Left kidney (tissue), 1 donor: ENCODE measurements at regions not wholly inside any gene's neighbourhood (a gene's known extent, or its start where the extent isn't known, plus 50 kb on each side); places are given as distances from the start of the nearest gene placed in this dataset.

ENCODE experiments used
- DNase-seq: peaks from one replicate; pipeline ENCODE4 v3.0.0-alpha.2; 2013

DNA sequence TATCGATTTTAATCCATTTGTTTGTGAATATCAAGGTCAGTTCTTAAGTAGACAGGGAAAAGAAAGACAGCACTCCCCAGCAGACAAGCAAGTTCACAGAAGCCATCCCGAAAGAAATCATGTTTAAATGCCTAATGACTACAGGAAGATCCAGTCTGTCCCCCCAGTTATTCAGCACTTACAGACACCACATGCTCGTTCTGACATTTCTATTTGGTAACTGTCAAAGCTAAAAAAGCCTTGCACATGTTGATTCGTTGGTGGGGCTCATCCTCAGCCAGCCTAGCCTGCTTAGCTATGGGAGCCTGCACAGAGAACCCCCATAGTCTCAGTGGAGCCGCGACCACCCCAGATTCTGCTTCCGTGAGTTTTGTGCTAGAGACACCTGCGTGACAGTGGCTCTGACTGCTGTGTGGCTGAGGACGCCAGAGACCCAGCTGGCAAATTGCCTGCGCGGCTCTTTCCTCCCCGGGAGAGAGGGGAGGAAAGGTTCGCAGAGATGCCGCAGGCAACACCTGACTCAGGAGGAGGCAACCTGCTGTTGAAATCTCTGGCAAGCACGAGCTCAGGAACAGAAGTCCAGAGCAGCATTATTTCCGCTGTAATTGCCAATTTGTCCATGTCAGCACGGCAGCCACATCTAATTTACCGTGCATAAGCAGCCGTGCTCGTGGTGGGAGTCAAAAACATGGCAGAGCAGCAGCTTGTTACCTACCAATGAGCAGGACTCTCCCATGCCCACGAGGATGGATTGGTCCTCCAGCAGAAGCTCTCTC is 194.2 kb downstream of the GPAM start:
- no peak for DNase-seq

DNA sequence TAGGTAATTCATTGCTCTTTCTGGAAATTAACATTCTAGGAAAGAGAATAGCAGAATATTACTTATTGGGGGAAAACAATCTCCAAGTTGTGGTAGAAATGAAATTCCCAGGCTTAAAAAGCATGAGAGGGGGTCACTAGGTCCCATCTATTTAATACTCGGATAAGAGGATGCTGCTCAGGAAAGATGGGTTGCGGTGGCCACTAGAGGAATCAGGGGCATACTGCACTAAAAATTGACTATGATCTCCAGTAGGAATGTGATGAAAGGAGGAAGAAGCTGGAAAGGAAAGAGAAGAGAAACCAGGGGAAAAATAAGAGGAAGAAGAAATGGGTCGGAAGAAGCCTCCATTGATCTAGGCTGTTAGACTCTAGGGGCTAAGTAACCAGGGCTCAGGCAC is 192.8 kb downstream of the GPAM start:
- DNase-seq, result no peak

DNA sequence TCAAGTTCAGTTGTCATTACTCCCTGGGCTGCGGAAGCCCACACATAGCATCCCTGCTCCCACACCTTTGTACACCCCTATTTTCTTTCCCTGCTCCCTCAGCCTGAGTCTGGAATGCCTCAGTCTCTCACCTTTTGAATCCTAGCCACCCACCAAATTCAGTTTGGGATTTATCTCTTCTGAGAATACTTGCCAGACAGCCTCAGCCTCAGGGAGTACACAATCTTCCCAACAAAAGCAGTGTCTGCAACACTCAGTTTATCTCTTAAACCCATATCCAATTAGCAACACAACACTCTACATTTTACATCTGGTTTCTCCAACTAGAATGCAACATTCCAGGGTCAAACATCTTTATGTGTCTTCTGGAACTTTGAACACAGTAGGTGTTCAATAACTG is 190.2 kb downstream of the GPAM start:
- DNase-seq, result no peak

DNA sequence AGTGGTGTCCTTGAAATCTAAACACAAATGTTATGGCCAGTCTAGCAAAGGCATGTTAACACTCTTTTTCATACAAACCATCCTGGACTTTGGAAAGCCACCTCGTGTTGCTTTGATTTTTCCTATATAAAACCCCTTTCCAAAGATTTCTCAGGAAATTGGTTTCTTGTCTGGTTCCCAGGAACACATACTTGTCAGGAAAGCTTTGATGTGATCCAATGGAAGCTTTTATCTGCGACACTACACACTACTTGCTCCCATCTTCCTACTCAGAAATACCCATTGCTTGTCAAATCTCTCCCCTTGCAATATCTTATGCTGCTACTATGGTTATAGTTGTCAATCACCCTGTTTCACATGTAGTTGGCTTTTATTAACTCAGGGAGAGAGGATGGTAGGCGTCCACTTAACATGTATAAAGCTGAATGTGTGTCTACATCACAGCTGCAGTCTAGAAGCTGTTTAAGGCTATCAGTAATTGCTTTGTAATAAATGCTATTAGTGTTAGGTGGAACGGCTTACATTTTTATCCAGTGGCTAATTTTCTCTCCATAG is 189.6 kb downstream of the GPAM start:
- DNase-seq, result no peak

DNA sequence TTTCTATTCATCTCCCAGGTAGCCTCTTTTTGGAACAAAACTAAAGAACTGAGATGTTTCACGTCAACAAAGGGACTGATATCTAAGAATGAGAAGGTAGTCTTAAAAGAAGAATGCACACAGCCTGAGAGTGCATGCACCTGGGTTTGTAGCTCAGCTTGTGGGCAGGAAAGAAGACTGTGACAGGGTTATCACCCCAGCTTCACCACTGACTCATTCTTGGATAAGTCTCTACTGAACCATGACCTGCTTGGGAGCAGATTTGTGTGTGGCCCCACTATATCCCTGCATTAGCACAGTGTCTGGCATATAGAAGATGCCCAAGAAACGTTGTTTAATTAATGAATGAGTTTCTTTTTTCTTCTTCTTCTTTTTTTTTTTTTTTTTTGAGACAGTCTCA is 187.5 kb downstream of the GPAM start:
- DNase-seq, result no peak

DNA sequence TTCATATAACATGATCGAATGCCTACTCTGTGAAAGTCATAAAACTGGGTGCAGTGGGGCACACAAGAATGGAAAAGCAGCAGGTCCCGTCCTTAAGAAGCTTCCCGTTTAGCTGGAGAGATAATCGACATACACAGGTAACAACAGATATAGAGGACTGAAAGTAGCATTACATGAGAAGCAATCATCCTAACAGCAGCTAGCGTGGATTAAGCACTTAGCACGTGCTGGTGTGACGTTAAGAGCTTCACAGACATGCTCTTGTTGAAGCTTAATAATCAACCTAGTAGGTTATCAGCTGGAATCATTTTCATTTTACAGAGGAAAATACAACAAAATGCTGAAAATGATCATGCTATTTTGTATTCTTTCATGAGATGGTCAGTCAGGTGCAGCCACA is 184.8 kb downstream of the GPAM start:
- no peak for DNase-seq

DNA sequence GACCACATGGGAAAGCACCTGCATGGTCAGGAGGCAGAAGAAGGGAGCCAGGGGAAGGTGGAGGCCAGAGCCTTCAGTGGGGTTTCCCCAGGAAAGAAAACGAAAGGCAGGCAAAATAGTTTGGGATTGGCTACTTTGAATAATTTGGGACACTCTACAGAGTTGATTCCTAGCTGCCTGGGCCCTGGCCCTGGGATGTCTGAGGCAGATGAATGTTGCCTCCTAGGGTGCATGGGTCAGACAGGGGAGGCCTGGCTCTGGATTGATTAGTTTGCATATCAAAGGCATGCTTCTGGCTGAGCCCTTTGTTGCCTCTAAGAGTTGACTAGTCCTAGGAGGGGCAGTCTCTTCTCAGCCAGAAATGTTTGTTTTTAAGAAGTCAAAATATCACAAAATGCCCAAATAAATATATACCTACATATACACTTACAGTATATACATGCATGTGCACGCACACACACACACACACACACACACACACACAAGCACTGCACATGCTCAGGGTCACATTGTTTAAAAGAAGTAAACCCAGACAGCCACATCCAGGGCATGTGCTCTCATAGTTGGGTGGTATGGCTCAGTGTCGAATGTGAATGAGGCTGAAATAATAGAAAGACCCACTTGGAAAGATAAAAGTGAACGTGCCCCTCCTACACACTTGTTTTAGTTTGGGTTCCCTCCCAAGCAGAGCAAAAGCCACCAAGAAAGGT is 184.2 kb downstream of the GPAM start:
- no peak for DNase-seq

DNA sequence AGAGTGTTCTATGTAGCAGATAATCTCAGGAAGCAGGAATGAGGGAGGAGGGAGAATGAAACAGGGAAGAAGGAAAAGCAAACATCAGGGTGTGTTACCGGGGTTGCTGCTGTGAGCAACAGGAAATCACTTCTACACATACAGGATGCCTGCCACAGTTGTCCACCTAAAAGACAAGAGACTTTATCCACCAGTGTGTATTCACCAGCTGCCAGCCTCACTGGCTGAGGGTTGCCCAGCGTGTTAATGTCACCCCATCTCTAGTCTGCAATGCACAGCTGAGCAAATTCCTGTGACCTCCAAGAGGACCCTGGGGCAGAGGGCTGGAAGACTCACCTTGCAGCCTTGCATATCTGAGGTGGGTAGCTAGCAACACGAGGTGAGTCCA is 183.7 kb downstream of the GPAM start:
- DNase-seq, result no peak

DNA sequence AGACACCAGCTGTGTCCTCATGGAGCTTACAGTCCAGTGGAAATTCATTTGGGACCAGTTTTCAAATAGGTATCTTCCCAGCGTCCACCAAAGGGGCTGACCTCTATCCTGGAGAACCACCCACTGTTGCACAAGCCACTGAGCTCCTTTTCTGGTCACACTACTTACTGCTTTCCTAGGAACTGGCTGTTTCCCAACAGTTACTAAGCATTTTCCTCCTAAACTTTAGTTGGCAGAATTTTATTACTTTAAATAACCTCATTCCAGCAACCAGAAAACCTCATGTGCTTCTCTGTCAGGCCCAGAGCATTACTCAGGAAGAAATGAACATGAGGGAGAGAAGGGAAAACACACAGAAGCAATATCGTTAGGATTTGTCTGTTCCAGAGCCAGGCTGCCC is 183.1 kb downstream of the GPAM start:
- no peak for DNase-seq

DNA sequence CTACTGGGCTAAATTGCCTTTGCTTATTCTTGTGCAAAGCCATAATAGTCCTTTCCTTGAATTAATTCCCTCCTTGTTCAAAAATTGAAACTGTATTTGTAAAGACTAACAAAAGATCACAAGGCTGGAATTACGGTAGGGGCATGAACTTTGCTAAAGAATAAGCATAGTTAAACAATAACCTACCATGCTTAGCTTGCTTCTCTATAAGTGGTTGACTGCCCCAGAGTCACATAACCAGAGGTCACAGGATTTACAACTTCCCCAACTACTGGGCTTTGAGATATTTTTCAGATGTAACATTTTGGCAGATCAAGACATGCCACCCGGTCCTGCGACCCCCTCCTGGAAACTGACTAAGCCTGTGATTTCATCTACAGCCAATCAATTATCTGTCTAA is 181.4 kb downstream of the GPAM start:
- no peak for DNase-seq

DNA sequence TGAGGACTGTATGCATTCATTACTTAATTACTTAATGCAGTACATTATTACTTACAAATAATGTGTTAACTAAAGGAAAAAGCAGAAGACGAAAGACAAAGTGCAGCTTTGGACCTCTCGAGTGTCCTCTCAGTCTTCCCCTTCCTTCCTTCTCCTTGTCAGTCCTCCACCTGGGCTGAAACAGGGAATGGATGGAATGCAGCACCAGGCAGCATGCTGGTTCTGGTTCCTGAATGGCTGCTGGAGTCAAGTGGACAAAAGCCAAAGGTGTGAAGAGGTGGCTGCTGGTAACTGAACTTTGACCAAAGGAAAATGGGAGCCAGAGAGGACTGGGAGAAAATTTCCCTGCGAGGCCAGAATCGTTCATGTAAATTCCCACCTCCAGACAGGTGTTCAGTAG is 179.5 kb downstream of the GPAM start:
- no peak for DNase-seq

DNA sequence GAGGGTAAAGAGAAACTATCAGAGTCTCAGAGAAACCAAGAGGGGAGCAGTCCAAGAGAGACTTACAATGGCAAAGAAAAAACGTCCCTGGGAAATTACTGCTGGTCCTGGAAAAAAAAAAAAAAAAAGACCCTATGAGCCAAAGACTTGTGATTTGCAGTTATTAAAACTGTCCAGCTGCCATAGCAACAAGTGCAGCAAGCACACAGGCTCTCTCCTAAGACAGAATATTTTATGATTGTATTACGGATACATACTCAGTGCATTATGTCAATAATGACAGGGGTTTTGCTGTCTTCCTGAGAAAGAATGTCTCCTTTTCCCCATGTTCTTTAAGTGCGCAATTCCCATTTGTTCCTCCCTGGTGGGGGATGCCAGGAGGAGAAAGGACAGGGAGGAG is 178.5 kb downstream of the GPAM start:
- no peak for DNase-seq

DNA sequence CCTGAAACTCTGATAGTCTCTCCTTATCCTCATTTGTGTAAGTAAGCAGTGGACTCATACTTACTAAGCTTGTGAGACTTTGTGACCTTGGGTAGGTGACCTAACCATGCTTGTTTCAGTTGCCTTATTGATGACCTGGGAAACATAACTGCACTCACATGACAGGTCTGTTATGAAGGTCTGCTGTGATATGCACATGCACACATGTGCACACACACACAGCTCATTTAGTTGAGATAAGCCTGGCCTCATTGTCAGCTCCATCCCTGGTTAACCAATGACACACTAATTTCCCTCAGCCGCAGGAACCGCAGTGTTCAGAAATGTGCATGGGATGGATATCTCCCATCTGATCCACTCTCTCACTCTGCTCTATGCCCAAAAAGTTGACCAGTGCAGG is 177.2 kb downstream of the GPAM start:
- DNase-seq, result no peak

DNA sequence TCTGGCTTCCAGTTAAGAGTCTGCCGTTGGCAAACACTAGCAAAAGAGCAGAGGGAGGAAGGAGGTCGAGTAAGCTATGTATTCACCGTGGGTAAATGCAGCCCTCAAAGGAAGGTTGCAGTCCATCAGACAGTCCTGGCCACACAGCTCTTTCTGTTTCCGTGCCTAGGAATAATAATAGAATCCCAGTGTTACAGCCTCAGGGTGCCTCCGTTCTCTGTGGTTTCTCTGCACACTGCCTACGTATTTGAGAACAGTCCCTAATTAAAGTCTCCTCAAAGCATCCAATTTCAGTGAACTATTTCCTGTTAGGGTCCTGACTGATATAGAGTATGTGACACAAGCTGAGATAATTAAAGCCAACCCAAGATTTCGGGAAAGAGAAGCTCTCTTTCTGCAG is 176.7 kb downstream of the GPAM start:
- no peak for DNase-seq

DNA sequence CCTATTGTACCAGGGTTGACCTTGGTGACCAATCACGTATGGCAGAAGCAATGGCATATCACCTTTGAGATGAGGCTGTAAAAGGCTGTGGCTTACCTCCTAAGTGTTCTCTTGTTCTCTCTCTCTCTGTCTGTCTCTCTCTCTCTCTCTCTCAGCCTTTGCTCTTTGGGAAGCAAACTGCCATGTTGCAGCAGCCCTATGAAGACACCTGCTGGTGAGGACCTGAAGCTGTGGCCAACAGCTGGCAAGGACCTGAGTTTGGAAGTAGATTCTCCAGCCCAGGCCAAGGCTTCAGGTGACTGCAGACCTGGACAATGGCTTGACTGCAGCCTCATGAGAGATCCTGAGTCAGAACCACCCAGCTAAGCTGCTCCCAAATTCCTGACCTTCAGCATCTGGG is 161.4 kb downstream of the GPAM start:
- DNase-seq, result no peak

DNA sequence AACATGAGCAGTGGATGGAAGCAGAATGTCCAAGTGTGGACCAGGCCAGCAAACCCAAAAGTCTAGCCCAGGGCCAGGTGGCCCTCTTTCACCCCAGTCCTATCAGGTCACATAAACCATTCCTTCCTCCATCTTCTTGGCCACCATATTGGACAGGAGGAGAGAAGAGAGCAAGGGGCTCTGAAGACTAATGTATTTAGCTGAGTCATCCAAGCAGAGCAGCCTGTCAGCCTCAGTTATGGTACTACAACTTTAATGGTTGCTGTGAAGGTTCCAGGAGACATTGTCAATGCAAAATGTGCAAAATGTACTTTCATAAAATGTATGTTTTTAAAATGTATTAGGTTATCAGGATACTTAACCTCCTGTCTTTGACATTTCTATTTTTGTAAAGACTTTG is 159.5 kb downstream of the GPAM start:
- DNase-seq, result no peak

DNA sequence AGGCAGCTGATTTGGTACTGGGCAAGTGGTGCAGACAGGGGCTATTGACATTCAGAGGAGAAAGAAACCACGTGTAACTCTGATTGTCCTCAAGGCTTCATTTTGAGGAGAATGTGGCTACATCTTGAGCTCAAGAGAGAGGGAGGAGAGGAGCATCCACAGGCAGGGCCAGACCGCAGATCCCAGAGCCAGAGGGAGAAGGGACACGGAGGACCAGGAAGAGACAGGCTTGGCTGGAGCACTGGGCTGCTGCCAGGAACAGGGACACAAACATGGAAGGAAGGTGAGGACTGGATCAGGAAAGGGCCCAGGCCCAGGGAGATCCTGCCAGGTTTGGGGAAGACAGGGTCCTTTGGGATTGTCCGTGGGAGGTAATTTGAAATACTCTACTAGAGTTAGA is 158.3 kb downstream of the GPAM start:
- DNase-seq, result no peak

DNA sequence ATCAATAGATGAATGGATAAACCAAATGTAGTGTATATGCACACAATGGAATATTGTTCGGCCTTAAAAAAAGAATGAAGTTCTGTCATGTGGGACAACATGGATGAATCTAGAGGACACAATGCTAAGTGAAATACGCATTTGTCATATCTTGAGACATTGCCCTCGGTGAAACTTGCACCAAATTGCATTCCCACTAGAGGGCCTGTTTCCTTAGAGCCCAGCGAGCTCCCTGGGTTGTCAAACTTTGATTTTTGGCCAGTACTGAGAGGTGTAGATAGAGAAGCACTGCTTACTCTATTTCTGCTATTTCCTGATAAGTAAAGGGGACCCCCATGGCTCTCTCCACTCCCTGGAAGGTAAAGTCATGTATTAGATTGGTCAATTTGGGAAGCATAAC is 157.1 kb downstream of the GPAM start:
- no peak for DNase-seq

DNA sequence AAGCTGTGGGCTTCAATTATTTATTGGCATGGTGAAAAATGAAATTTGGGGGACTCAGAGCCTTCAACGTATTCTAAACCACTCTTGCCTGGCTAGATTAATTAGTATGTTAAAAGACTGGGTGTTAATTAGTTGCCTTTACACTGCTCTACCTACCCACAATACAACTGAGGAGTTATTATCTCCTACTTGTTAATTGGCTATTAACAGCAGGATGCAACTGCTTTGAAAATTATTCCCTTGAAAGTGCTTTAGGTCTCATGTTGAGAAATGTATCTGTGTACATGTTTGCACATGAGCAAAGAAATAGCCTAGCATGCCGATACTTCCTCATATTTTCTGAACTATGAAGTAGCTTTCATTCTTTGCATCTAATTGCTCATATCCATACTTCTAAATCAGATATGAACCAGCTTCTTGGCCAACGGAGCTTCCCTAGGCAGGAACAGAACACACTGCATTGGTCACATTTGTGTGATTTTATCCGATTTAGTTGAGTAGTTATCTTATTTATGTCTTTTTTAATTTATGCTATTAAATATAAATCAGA is 155.8 kb downstream of the GPAM start:
- no peak for DNase-seq

DNA sequence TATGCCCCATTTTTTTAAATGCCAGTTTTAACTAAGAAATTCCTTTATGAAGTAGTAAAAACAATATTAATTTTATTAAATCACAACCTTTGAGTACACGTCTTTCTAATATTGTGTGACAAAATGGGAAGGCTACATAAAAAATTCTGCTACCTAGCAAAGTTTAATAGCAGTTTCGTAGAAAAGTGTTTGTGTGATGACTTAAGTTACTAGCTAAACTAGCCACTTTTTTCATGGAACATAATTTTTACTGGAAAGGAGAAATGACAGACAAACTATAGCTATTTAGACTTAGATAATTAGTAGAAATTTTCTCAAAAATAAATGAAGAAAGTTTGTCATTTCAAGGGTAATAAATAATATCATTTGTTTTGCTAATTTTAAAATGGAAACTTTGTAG is 153.1 kb downstream of the GPAM start:
- DNase-seq, result no peak

DNA sequence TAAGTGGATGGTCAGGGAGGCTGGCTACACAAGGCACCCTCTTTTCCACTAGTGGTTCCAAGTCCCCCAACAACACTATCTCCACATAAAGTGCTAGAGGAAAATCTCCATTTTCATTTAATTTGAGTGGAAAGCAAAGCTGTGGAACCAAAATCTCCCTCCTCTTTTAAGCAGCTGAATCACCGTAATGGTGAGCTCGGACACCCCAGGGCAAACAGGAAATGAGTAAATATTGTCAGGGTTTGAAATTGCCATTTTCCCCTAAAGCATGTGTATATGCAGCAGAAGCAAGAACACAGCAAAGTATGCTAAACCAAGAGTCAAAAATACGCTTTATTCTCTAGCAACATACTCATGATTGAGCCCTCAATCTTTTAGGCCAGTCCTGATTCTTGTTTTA is 143.7 kb downstream of the GPAM start:
- DNase-seq, result no peak

DNA sequence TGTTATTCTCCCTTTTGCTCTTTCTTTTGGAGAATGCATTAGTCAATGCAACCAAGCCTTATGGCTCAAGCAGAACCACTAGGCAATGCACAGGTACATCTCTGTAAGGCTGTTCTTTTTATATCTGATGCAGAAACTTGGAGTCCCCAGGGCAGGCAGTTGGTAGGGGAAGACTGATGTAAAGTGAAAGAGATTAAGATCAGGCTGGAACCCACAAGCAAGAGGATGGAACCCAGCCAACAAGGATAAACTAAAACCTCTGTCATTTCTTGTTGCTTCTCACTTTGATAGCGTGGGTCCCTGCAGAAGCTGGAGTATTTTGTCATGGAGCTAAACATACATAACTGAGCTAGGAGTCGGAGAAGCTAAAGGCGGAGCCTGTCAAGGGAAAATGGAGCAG is 142.9 kb downstream of the GPAM start:
- no peak for DNase-seq

DNA sequence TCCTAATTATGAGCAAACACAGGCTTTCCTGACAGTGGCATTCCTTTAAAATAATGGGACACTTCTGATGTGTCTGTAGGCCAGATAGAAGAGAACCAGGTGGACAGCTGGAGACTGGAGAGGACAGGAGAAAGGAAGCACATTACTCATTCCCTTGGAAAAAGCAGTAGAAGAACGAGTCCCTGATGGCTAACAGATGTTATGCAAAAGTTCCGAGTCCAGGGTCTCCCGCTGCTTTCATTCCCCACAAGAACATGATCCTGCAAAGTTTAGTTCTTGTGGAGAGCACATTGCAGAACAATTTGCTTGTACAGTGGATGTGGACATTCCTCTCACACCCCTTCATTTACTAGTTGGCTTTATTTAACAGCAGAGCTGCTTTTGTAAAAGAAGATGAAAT is 137.6 kb downstream of the GPAM start:
- DNase-seq, result peak; percentile 3

DNA sequence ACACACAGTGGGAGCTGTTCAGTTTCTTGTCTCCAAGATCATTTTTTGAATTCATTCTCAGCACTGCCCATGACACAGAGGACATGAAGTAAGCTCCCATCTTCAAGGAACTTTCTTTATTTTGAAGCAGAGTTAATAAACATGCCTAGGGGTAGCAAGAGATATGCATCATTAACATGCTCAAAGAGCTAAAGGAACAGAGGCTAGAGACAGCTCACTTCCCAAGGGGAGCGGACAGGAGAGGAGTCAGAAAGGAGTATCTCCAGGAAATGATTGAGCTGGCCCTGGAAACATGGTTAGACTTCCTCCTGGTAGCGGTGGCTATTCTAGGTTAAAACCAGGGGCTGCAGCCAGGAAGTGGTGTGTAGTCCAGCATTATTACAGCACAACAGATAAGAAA is 135.9 kb downstream of the GPAM start:
- no peak for DNase-seq
